Ectodermal cell (in vitro differentiated cells): ENCODE measurements at regions not wholly inside any gene's neighbourhood (a gene's known extent, or its start where the extent isn't known, plus 50 kb on each side); places are given as distances from the start of the nearest gene placed in this dataset.

Source experiments
- H3K27ac ChIP-seq: 2 replicates; pipeline ENCODE4 v1.7.0; 2013; ENCODE audit warnings: mild to moderate bottlenecking, low read depth, low read length; ENCODE audit not compliant: insufficient read depth, poor library complexity, severe bottlenecking
- H3K27me3 ChIP-seq: 2 replicates; pipeline ENCODE4 v1.7.0; 2013; ENCODE audit warnings: mild to moderate bottlenecking, low read length; ENCODE audit not compliant: insufficient read depth, control insufficient read depth, poor library complexity, severe bottlenecking
- H3K36me3 ChIP-seq: one replicate; pipeline ENCODE4 v1.7.0; 2013; ENCODE audit warnings: low read length; ENCODE audit not compliant: control insufficient read depth, insufficient read depth
- H3K4me1 ChIP-seq: one replicate; pipeline ENCODE4 v1.7.0; 2013; ENCODE audit warnings: low read length; ENCODE audit not compliant: control insufficient read depth, insufficient read depth
- H3K4me3 ChIP-seq: 2 replicates; pipeline ENCODE4 v1.7.0; 2013; ENCODE audit warnings: low read depth, low read length, control low read depth; ENCODE audit not compliant: insufficient read depth
- H3K9me3 ChIP-seq: 2 replicates; pipeline ENCODE4 v1.7.0; 2013; ENCODE audit warnings: mild to moderate bottlenecking, low read length, moderate library complexity; ENCODE audit not compliant: control insufficient read depth
- WGBS, 2 experiments: methylation state at CpG; one replicate each; pipeline ENCODE4 v1.1.7; 2013; ENCODE audit warnings: missing lambda C conversion rate in 2 of 2; 5-methylcytosine and 5-hydroxymethylcytosine counted together

DNA sequence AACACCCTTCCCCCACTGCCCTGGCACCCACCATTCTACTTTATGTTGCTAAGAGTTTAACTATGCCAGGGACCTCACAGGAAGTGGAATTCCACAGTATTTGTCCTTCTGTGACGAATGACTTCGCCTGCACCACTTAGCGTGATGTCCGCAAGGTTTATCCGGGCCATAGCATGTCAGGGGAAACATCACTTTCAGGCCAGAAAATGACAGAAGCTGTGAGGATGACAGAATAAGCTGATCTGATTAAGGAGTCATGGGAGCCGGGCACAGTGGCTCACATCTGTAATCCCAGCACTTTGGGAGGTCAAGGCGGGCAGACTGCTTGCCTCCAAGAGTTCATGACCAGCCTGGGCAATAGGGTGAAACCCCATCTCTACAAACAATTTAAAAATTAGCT is 248.8 kb downstream of the EIPR1 start:
- WGBS, 2 experiments = 90 to 95% methylated on average over 7 of the region's 7 CpGs
- H3K9me3 ChIP-seq = no peaks in the 10 kb centered on the region
- H3K4me1 ChIP-seq = peaks cover 8% of the 10 kb centered on the region
- no peak overlapping the region for H3K27ac ChIP-seq
- no peaks in the 10 kb centered on the region for H3K27me3 ChIP-seq
- no peaks in the 10 kb centered on the region for H3K36me3 ChIP-seq
- H3K4me3 ChIP-seq = no peak overlapping the region

DNA sequence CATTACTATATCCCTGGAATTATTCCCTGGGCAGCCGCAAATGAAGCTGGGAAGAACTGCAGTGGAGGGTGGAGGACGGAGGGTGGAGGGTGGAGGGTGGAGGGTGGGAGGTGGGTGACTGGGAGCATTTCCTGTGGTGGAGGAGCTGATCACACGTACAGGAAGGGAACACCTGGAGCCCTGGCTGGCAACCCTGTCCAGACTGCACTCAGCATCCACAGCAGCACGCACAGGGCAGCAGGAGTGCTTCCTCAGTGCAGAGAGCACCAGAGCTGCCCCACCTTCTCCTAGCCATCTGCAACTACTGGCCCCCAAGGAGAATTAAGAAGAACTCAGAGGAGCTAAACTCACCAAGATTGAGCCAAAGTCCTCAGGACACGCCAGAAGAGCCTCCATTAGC is 249.9 kb downstream of the EIPR1 start:
- H3K9me3 ChIP-seq = no peaks in the 10 kb centered on the region
- H3K4me3 ChIP-seq = no peak overlapping the region
- H3K36me3 ChIP-seq = no peaks in the 10 kb centered on the region
- H3K27ac ChIP-seq = no peak overlapping the region
- 89 to 93% methylated on average over 4 to 5 of the region's 5 CpGs for WGBS, 2 experiments
- no peaks in the 10 kb centered on the region for H3K27me3 ChIP-seq
- H3K4me1 ChIP-seq = peaks cover 8% of the 10 kb centered on the region

DNA sequence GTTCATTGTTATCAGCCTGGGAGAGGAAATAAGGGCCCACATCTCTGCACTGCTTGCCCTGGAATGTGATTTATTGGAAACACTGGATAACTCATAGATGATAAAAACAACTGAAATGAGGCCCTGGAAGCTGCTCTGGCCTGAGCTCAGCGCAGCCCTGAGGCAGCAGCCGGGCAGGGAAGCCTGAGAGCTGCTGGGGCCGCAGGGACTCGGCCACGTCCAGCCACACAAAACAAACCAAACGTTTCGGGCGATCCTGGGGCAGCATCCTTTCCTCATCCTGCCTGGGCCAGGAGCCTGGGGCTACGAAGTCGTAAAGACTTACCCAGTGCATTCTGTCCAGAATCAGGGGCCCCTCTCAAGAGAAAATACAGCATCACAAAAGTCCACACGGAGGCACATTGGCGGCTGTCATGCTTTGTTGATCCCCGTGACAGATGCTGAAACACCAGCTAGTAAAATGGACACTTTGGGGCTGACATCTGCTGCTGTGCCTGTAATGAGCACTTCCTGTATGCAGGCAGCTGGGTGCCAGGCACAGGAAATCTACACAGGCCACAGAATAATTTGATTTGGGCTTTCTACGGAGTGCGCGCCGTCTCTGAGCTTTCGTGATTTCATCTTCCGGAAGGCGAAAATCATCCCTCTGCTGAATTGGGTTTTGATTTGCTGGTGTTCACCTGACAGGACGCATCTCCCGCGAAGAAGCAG is 250.6 kb downstream of the EIPR1 start:
- no peak overlapping the region for H3K4me3 ChIP-seq
- H3K27ac ChIP-seq = no peak overlapping the region
- 92 to 94% methylated on average over 23 of the region's 23 CpGs for WGBS, 2 experiments
- no peaks in the 10 kb centered on the region for H3K9me3 ChIP-seq
- H3K36me3 ChIP-seq = no peaks in the 10 kb centered on the region
- H3K27me3 ChIP-seq = no peaks in the 10 kb centered on the region
- peaks cover 8% of the 10 kb centered on the region for H3K4me1 ChIP-seq

DNA sequence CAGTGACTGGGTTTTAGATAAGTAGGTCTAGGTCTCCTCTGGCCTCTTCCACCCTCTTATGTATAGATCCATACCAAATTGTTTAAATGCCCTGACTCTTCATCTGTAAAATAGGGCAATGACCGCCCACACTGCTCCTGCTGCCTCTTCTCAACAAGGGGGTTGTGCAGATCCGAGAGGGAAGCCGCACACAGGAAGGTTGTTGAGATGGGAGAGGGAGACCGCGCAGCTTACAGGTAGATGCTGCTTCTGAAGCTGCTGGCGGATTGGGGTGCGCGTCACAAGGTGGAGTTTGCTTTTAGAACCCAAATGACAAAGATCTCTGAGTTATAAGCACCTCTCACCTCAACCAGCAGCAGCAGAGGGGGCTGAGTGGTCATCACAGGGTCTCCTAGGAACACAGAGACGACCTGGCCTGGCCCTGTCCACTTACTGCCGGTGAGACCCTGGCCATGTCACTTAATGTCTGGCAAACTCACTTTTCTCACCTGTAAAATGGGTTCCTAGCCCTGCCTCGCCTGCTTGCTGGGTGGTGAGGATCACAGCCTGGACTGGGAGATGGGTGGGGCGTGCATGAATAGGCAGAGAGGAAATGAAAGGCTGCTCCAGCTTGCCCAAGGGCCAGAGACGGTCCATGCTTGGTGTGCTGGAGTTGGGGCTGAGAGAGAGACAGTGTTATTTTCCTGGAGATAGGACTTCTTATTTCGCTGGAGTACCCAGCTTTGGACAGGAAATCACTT is 251.3 kb downstream of the EIPR1 start:
- Histone ChIP-seq H3K36me3 (no peaks in the 10 kb centered on the region), H3K27me3 (no peaks in the 10 kb centered on the region), H3K9me3 (no peaks in the 10 kb centered on the region), H3K4me3 (no peak overlapping the region), H3K27ac (no peak overlapping the region), H3K4me1 (peaks cover 4% of the 10 kb centered on the region)
- WGBS, 2 experiments = 96 to 97% methylated on average over 14 of the region's 14 CpGs

DNA sequence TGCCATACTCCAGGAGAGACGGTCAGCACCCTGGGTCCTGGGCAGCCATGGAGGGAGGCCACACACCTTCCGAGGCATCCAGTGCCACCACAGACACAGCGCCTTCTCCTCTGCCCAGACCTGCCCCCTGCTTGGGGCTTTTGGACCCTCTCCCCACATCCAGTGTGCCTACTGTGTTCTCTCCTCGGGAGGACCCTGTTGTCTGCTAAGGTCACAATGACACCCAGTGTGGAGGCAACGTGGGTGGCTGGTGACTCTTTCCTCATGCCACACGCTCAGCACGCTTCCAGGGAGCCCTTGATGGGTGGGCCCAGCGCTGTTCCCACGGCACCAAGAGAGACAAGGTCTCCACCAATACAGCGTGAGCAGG is 251.9 kb downstream of the EIPR1 start:
- 93 to 94% methylated on average over 10 of the region's 10 CpGs for WGBS, 2 experiments
- Histone ChIP-seq H3K27ac (no peak overlapping the region), H3K4me1 (no peaks in the 10 kb centered on the region), H3K36me3 (no peaks in the 10 kb centered on the region), H3K4me3 (no peak overlapping the region), H3K9me3 (no peaks in the 10 kb centered on the region), H3K27me3 (no peaks in the 10 kb centered on the region)

DNA sequence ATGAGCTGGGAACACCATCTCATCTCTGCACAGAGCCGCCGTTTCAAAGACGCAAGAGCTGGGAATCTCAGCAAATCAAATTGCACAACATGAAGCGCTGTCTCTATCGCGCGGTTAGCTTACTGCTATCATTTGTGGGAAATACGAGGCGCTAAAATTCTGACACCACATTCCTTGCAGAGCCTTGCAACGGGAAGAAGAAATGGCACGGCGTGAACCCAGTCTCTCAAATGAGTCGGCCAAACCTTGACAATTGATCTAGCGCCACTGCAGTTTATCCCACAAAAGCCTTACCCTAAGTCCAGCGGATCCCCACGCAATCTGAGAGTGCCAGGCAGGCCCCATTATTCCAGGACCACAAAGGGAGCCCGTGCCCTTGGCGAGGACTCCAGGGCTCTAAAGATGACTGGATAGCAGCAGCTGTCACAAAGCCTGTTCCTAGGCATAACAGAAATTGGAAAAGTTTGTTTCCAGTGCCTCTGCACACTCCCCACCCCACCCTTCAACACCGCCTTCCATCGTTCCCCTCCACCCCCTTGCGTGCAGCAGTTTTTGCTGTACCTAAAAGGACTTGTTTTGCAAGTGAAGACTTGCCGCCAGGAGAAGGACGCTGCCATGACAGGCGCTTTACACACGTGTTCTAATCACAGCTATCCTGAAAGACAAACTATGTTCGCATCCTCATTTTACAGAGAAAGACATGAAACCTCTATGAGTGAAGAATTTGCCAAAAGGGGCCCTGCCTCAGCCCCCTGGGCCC is 252.4 kb downstream of the EIPR1 start:
- no peaks in the 10 kb centered on the region for H3K36me3 ChIP-seq
- WGBS, 2 experiments = 88 to 89% methylated on average over 26 of the region's 26 CpGs
- no peak overlapping the region for H3K4me3 ChIP-seq
- H3K27me3 ChIP-seq = no peaks in the 10 kb centered on the region
- no peaks in the 10 kb centered on the region for H3K9me3 ChIP-seq
- no peak overlapping the region for H3K27ac ChIP-seq
- no peaks in the 10 kb centered on the region for H3K4me1 ChIP-seq

DNA sequence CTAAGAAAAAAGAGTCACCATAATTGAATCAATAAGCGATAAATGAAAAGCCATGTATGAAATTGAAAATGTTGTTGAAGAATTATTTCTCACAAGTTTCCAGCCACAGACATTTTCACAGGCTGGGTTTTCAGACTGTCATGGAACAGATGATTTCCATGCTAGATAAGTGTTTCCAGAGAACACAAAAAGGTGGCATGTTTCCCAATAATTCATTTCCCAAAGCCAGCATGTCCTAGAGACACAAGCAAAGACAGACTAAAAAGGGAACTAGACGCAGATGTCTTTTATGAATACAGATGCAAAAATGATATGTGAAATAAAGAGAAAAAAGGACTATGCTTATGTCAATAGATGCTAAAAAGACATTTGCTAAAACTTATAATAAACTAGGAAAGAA is 255.1 kb downstream of the EIPR1 start:
- no peaks in the 10 kb centered on the region for H3K4me1 ChIP-seq
- WGBS, 2 experiments = 93 to 100% methylated on average over 1 to 2 of the region's 2 CpGs
- H3K4me3 ChIP-seq = no peak overlapping the region
- no peaks in the 10 kb centered on the region for H3K9me3 ChIP-seq
- no peak overlapping the region for H3K27ac ChIP-seq
- no peaks in the 10 kb centered on the region for H3K36me3 ChIP-seq
- H3K27me3 ChIP-seq = no peaks in the 10 kb centered on the region

DNA sequence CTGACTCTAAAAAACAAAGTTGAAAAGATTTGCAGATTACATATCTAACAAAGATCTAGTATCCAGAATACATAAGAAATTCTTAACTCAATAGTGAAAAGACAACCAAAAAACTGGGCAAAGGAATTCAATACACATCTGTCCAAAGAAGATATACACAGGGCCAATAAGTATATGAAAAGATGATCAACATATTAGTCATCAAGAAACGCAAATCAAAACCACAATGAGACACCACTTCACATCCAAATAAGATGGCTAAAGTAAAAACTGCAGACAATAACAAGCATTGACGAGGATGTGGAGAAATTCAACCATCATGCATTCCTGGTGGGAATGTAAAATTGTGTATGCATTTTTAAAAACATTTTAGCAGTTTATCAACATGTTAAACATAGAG is 256.0 kb downstream of the EIPR1 start:
- H3K4me3 ChIP-seq = no peak overlapping the region
- no peaks in the 10 kb centered on the region for H3K9me3 ChIP-seq
- H3K27ac ChIP-seq = no peak overlapping the region
- WGBS, 2 experiments = 95% methylated on average over 2 of the region's 2 CpGs; no CpG with 5 or more reads in 1 of the 2 experiments
- H3K4me1 ChIP-seq = no peaks in the 10 kb centered on the region
- no peaks in the 10 kb centered on the region for H3K27me3 ChIP-seq
- no peaks in the 10 kb centered on the region for H3K36me3 ChIP-seq

DNA sequence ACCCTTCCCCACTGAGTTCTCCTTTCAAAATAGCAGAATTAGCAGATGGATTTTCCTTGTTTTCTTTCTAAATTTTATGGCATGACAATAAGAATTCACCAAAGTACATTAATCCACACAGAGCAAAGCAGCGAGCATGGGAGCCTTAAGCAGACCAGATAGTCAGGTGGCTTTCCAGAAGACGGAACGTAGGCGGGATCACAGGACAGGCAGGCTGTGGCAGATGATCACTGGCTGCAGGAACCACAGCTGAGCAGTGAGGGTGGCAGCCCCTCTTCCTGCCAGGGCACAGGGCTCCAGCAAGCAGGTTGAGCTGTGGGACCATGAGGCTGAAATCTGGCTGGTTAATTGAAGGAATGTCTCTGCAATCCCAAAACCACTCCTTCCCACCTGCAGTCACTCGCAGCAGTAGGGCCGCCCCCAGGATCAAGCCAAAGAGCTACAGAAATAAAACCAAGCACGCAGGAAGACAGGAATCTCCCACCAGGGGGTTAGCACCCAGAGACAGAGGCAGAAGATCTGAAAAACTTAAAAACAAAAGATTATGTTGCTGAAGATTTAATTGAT is 259.9 kb downstream of the EIPR1 start:
- no peaks in the 10 kb centered on the region for H3K4me1 ChIP-seq
- H3K27me3 ChIP-seq = no peaks in the 10 kb centered on the region
- H3K9me3 ChIP-seq = no peaks in the 10 kb centered on the region
- no peak overlapping the region for H3K27ac ChIP-seq
- 62 to 63% methylated on average over 7 of the region's 7 CpGs for WGBS, 2 experiments
- H3K36me3 ChIP-seq = no peaks in the 10 kb centered on the region
- no peak overlapping the region for H3K4me3 ChIP-seq

DNA sequence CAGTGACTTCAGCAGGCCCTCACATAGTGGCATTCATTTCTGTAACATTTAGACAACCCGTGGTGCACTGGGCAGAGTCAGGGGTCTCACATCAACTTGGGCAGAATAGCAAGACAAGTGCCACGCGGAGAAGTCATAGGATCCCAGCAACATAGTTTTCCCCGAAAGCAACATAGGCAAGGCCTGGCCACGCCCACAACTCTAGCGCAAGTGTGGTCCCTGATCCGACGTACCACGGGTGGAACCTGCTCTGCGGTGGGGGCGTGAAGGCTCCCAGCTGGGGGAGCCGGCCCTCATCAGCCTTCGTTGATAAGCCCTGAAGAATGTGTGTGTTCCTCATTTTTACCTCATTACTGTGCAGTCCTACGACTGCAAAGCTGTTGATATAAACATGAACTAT is 261.2 kb downstream of the EIPR1 start:
- H3K4me3 ChIP-seq = no peak overlapping the region
- no peaks in the 10 kb centered on the region for H3K27me3 ChIP-seq
- no peaks in the 10 kb centered on the region for H3K4me1 ChIP-seq
- 93 to 94% methylated on average over 14 of the region's 14 CpGs for WGBS, 2 experiments
- H3K27ac ChIP-seq = no peak overlapping the region
- H3K36me3 ChIP-seq = no peaks in the 10 kb centered on the region
- no peaks in the 10 kb centered on the region for H3K9me3 ChIP-seq
